GM18907 (cell line): ENCODE measurements at regions not wholly inside any gene's neighbourhood (a gene's known extent, or its start where the extent isn't known, plus 50 kb on each side); places are given as distances from the start of the nearest gene placed in this dataset.

Experiments
- ATAC-seq: cut with Tn5 transposase; IDR thresholded peaks from one replicate; pipeline ENCODE4 v1.9.1; 2021; ENCODE audit warnings: mild to moderate bottlenecking, moderate library complexity; ENCODE audit not compliant: unreplicated experiment

DNA sequence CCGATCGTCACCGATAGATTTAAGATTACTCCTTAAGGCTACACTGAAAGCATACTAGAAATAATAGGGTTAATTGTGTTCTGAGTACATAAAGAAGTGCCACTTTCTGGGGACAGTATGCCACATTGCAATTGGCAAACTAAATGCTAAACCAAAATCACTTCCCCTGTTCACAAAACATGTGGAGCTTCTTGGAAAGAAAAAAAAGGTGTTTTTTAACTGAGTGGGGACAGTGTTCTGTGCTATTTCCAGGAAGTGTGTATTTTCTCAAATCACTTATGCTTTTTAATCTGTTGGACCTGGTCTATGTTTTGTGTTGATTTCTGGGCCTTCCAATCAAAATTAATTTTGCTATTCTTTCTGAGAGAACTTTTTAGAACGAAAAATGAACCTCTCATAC, 149.3 kb upstream of the MPDZ start:
- no peak for ATAC-seq

GRCh38 chr9:13427587-13427986, 148.1 kb upstream of the MPDZ start:
- ATAC-seq, result no peak

DNA sequence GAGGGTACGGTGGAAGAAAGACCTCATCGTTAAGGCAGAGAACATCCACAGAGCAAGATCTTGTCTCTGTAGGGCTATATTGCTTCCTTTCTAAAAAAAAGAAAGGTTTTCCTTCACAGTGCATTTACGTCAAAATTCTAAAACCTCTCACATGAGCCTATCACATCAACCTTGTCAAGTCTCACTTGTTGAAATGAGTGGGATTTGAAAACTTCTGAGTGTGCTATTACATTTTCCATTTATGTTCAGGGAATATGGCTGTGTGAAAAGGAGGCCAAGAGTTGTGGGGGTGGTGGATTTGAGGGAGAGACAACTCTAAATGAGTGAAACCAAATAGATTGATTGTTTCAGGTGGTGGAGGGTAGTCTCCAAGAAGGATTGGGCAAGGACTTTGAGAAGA, 147.1 kb upstream of the MPDZ start:
- ATAC-seq, result no peak

DNA sequence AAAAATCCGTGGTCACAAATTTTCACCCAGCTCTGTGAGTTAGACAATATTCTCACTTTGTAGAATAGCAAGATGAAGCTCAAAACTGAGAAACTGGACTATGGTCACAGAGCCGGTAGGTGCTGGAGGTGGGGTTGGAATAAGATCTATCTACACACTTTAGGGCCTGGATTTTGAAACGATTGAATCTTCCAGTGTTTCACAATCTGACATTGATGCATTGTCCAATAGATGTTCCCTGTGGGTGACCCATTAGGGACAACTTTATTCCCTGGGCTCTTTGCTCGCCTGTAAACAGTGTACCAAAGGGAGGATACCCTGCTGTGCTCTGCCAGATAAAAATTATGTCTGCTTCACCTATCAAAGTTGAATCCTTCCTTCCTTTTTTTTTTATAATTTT, 145.4 kb upstream of the MPDZ start:
- no peak for ATAC-seq

- ATAC-seq, result no peak
Measured at GRCh38 chr9:13424204-13424603, 144.7 kb upstream of the MPDZ start.

- ATAC-seq, result no peak
Measured at GRCh38 chr9:13414349-13414748, 134.9 kb upstream of the MPDZ start.

DNA sequence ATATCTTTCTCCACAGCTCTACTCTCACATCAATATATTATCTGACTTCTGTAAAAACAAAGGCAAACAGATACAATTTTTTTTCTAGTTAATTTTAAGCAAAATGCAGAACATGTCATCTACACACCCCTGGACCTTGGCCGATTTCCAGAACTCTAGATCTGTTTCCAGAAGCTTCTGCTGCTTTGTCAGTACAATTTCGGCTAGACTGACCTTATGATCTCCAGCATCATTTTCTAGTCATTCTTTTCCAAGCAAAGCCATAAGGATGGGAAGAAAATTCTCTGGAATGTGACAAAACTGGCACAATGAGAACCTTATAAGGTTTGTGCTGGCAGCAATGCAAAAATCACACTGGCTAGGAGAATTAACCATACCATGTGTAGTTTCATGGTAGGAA, 132.8 kb upstream of the MPDZ start:
- ATAC-seq, result no peak

GRCh38 chr9:13411791-13412190, 132.3 kb upstream of the MPDZ start:
- ATAC-seq, result no peak

DNA sequence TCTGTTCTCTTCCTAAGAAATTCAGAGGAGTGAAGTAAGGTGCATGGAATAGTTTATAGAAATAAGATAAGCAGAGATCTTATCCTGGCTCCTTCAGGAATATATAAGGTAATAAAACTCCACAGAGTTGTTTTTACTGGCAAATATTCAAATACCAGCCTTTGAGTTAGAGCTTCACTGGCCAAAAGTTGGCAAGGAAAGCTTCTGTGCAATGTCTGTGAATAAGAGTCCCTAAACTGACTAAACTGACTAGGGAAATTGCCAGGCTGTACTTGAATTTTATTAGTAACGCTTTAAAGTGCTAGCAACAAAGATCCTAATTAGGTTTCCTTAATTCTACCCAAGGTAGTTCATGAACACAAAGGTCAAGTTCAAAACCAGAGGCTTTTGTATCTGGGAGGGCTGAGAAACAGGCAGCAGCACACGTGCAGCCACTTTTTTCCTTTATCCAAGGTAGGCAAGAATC, 131.1 kb upstream of the MPDZ start:
- no peak for ATAC-seq

DNA sequence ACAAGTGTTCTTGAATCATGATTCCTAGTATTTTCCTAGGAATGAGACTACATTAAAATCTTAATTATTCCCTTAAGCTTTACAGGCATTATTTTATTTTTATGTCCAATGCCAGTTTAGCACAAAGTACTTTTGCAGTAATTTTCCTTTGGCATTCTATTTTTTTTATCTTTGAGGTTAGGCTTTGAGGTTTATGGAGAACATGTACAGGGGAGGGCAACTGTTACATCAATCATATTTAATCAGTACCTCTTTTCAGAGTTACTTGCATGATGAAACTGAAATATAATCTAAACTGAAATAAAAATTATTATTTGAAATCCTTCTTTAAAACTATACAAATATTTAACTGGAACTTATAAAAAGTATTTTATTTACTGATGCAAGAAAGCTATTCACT, 118.2 kb upstream of the MPDZ start:
- no peak for ATAC-seq

- no peak for ATAC-seq
Measured at GRCh38 chr9:13397220-13397619, 117.7 kb upstream of the MPDZ start.

DNA sequence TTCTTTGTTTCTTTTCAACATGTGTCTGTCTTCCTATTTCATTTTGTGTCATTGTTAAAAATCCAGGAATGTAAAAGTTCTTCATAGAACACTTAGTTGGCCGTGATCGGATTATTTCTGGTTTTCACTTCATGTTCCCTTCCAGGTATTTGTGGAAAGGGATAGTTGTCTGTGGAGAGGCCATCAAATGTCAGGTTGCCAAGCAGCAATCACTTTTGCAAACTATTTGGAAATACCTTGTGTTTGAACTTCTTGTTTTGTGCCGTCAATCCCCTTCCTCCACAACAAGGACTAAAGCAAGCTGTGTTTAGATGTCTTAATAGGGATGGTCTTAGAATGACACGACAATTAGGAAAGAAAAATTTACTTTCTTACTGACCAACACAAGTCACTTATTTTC, 116.9 kb upstream of the MPDZ start:
- no peak for ATAC-seq

- no peak for ATAC-seq
Measured at GRCh38 chr9:13395156-13395555, 115.7 kb upstream of the MPDZ start.

DNA sequence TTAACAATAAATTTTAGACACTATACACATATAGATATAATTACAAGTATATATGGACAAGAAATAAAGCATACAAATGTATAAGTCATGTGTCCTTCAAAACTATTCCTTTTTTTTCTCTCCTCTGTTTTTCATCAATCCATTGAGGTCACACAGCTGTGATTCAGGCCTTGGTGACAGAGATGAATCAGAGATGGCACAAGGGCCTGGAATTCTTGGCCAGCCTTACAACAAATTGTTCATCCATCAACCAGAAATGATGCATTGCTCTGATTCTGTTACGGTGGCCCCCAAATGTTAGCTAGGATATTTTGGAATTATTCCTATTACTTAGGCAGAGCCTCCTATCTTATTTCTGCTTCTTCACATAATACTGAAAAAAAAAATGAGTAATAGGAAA, 108.7 kb upstream of the MPDZ start:
- ATAC-seq, result no peak

DNA sequence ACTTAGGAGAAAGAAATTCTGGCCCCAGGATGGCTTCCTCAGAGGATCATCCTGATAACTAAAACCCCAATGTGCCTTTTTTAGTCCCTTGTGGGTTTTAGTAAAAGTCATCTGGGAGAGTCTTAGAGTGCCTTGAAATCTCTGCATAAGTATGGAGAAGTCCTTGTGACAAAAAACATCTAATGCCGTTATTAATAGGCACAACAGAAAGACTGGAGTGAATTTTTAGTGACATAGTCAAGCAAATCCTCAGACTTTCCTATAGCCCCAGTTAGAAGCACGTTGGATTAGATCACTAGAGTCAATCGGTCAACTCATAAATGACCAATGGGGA, 108.2 kb upstream of the MPDZ start:
- no peak for ATAC-seq

DNA sequence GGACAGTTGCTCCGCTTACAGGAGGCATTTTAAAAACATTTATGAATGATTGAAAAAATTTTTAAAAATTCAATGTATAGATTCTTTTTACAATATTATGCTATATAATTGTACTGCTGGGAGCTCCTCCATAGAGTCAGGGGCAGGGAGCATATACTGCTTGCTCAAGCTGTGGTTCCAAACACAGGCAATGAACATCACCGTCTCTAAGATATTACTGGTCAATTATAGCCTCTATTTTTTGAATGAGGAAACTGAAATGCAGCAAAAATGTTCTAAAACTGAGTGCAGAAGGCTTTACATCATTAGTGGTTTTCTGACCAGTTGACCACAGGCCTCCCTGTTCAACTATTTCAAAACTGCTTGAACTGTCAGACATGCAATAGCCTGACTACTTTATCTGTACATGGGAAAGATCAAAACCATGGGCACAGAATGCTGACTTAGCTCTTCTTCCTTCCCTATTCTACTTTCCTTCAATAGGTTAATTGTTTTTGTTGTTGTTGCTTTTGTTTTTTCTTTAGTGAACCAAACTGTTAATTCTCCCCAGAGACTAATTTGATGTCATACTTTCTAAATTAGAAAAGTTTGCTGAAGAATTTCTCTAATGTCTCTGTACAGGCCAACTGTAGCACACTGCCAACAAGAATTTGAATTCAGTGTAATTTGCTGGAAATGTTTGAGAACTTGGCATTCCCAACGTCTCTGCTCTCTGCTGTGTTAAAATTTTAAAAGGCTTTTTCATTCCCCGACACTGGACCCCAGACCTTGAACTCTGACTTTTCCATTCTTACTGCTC, 107.6 kb upstream of the MPDZ start:
- ATAC-seq, result no peak

GRCh38 chr9:13386316-13386715, 106.8 kb upstream of the MPDZ start:
- no peak for ATAC-seq

- ATAC-seq, result no peak
Measured at GRCh38 chr9:13383855-13384254, 104.4 kb upstream of the MPDZ start.

DNA sequence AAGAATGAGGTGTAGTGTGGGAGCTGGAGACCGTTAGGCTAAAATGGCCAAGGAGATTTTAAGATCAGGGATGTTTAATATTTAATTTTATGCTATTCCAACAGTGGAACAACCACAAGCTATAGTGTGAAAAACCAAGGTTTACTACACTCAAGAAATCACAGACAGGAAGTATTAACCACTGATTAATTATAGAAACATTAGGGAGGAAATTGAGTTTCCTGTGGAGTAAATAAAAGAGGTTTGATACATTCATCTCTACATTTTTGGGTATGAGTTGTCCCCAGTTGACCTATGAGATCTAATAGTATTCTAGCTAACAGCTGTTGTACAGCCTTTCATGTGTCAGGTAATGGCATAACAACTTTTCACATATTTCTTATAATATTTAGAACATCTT, 103.7 kb upstream of the MPDZ start:
- ATAC-seq, result no peak

- ATAC-seq, result no peak
Measured at GRCh38 chr9:13382595-13382994, 103.1 kb upstream of the MPDZ start.

DNA sequence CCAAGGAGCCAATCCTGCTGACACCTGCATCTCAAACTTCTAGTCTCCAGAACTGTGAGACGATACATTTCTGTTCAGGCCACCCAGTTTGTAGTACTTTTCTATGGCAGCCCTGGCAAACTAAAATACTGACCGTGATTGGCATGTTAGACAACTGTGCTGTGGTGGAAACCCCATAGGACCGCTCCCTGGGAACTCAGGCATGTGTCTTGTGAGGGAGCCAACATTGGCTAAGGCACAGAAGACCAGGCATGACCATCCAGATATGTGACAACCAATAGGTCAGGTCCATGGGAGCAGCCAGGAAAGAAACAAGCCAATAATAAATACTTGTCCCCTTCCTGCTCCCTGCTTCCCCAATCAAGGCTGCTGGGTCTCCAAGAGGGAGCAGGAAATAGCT, 101.4 kb upstream of the MPDZ start:
- no peak for ATAC-seq

GRCh38 chr9:13378154-13378553, 98.7 kb upstream of the MPDZ start:
- ATAC-seq, result no peak
